SK-N-MC (cell line): ENCODE measurements at regions not wholly inside any gene's neighbourhood (a gene's known extent, or its start where the extent isn't known, plus 50 kb on each side); places are given as distances from the start of the nearest gene placed in this dataset.

Experiments
- EZH2 ChIP-seq: fragments of 200-600 bp; sonication (generic); IDR thresholded peaks from one replicate; pipeline ENCODE4 v1.6.1; 2017; ENCODE audit warnings: antibody characterized with exemption
- POLR2AphosphoS5 ChIP-seq: IDR thresholded peaks from 2 replicates; pipeline ENCODE4 v1.6.1; 2012; ENCODE audit warnings: mild to moderate bottlenecking, low read depth, low read length, borderline replicate concordance

- TF ChIP-seq POLR2AphosphoS5 (no peak), EZH2 (no peak)
Observed at GRCh38 chr9:113707953-113708695, 168.0 kb upstream of the ZNF618 start.
